ENCODE measurements at regions not wholly inside any gene's neighbourhood (a gene's known extent, or its start where the extent isn't known, plus 50 kb on each side); places are given as distances from the start of the nearest gene placed in this dataset.
"Not testable (repeated sequence)": the region's sequence is repeated elsewhere in the genome, so short reads cannot be mapped to it uniquely, and the experiment has no call there.

DNA sequence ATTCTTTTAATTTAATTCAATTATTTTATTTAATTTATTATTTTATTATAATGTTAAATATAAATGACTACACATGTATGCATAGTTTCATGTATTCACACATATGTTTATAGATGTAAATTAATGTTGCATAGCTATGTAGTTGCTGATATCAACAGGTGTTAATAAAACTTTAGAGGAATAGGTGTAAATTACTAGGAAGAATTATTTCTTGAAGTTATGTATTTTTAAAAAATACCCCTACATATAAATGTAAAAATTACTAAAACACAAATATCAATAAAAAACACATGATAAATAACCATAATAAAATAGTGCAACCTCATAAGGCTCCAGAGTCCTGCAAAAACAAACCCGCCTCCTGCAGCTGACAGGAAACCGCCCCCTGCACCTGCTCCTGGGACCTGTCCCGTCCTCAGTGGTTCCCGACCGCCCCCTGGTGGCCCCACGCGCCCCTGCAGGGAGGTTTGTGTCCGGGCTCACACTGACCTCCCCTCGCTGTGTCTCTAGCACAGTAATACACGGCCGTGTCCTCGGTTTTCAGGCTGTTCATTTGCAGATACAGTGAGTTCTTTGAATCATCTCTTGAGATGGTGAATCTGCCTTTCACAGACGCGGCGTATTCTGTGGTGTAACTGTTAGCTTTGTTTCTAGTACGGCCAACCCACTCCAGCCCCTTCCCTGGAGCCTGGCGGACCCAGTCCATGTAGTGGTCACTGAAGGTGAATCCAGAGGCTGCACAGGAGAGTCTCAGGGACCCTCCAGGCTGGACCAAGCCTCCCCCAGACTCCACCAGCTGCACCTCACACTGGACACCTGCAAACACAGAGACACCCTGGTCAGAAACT, 1264.0 kb downstream of the TMEM121 start:
- H3K9ac ChIP-seq (ENCODE audit: low read length in 5 of 5) = no peak overlapping the region
- no peak overlapping the region for H3K4me3 ChIP-seq (ENCODE audit: low read depth in 1 of 5, low read length in 5 of 5)
- no peaks in the 10 kb centered on the region for H3K9me3 ChIP-seq (ENCODE audit: control insufficient read depth in 5 of 5, low read length in 5 of 5)
- H3K4me1 ChIP-seq (ENCODE audit: control insufficient read depth in 5 of 5, insufficient read depth in 5 of 5, low read length in 5 of 5) = no peaks in the 10 kb centered on the region
- peaks cover 0 to 7% (median 0%) of the 10 kb centered on the region in 5 donors for H3K27me3 ChIP-seq (ENCODE audit: control insufficient read depth in 5 of 5, insufficient read depth in 4 of 5, low read length in 5 of 5)
- H3K27ac ChIP-seq (ENCODE audit: low read depth, low read length) = no peak overlapping the region
- H3K36me3 ChIP-seq (ENCODE audit: control insufficient read depth in 5 of 5, insufficient read depth in 5 of 5, low read length in 5 of 5) = no peaks in the 10 kb centered on the region

DNA sequence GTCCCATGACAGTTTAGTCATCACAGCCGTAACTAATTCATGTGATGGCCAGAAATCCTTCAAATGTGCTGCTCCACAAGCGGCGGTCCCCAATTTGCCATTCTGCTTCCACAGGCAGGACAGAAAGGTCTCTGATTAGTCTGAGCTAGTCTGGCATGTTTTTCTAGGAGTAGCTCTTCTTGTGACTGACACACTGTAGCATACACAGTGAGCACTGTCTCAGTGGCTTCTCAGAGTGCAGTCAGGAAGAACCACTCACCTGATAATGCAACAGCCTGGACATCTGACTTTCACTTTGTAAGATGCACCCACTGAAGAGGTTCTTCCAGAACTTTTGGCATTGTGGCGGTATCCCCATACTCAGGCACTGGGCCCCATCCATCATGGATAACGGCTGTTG, 1266.2 kb downstream of the TMEM121 start:
- peaks cover 0 to 7% (median 0%) of the 10 kb centered on the region in 5 donors for H3K27me3 ChIP-seq (ENCODE audit: control insufficient read depth in 5 of 5, insufficient read depth in 4 of 5, low read length in 5 of 5)
- H3K27ac ChIP-seq (ENCODE audit: low read depth, low read length) = no peak overlapping the region
- no peaks in the 10 kb centered on the region for H3K4me1 ChIP-seq (ENCODE audit: control insufficient read depth in 5 of 5, insufficient read depth in 5 of 5, low read length in 5 of 5)
- H3K9ac ChIP-seq (ENCODE audit: low read length in 5 of 5) = no peak overlapping the region
- no peaks in the 10 kb centered on the region for H3K36me3 ChIP-seq (ENCODE audit: control insufficient read depth in 5 of 5, insufficient read depth in 5 of 5, low read length in 5 of 5)
- no peaks in the 10 kb centered on the region for H3K9me3 ChIP-seq (ENCODE audit: control insufficient read depth in 5 of 5, low read length in 5 of 5)
- no peak overlapping the region for H3K4me3 ChIP-seq (ENCODE audit: low read depth in 1 of 5, low read length in 5 of 5)

DNA sequence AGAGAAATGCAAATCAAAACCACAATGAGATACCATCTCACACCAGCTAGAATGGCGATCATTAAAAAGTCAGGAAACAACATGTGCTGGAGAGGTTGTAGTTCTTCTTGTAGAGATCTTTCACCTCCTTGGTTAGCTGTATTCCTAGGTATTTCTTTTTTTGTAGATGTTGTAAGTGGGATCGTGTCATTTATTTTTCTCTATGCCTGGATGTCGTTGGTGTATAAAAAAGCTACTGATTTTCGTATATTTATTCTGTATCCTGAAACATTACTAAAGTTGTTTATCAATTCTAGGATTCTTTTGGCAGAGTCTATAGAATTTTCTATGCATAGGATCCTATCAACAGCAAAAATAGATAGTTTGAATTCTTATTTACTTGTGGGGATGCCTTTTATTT, 1271.8 kb downstream of the TMEM121 start:
- H3K4me1 ChIP-seq (ENCODE audit: control insufficient read depth in 5 of 5, insufficient read depth in 5 of 5, low read length in 5 of 5); H3K27ac ChIP-seq (ENCODE audit: low read depth, low read length); H3K9me3 ChIP-seq (ENCODE audit: control insufficient read depth in 5 of 5, low read length in 5 of 5); H3K36me3 ChIP-seq (ENCODE audit: control insufficient read depth in 5 of 5, insufficient read depth in 5 of 5, low read length in 5 of 5); H3K9ac ChIP-seq (ENCODE audit: low read length in 5 of 5); H3K4me3 ChIP-seq (ENCODE audit: low read depth in 1 of 5, low read length in 5 of 5); H3K27me3 ChIP-seq (ENCODE audit: control insufficient read depth in 5 of 5, insufficient read depth in 4 of 5, low read length in 5 of 5): not testable (repeated sequence)

DNA sequence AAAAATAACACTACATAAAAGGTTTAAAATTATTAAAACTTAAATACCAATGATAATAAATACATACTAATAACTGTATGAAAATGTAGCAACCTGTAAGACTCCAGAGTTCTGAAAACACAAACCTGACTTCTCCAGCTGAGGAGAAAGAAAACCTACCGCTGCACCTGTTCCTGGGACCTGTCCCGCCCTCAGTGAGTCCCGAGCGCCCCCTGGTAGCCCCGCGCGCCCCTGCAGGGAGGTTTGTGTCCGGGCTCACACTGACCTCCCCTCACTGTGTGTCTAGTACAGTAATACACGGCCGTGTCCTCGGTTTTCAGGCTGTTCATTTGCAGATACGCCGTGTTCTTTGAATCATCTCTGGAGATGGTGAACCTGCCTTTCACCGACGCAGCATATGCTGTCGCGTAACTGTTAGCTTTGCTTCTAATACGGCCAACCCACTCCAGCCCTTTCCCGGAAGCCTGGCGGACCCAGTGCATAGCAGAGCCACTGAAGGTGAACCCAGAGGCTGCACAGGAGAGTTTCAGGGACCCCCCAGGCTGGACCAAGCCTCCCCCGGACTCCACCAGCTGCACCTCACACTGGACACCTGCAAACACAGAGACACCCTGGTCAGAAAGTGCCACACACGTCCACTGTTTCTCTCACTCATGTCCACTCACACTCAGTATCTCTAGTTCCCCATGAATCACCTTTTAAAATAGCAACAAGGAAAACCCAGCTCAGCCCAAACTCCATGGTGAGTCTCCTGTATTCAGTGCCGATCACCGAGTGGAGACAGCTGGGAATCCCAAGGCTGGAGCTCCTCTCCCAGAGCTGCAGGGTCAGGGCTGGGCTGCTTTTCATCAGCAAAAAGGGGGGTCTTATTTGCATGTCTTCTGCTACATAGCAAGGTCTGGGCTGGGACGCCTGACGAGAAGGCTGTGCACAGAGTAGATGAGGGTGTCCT, 1276.3 kb downstream of the TMEM121 start:
- Histone ChIP-seq H3K27ac (ENCODE audit: low read depth, low read length) (no peak overlapping the region), H3K27me3 (ENCODE audit: control insufficient read depth in 5 of 5, insufficient read depth in 4 of 5, low read length in 5 of 5) (peaks cover 0 to 15% (median 8%) of the 10 kb centered on the region in 5 donors), H3K9ac (ENCODE audit: low read length in 5 of 5) (no peak overlapping the region), H3K4me3 (ENCODE audit: low read depth in 1 of 5, low read length in 5 of 5) (no peak overlapping the region), H3K4me1 (ENCODE audit: control insufficient read depth in 5 of 5, insufficient read depth in 5 of 5, low read length in 5 of 5) (no peaks in the 10 kb centered on the region), H3K9me3 (ENCODE audit: control insufficient read depth in 5 of 5, low read length in 5 of 5) (no peaks in the 10 kb centered on the region), H3K36me3 (ENCODE audit: control insufficient read depth in 5 of 5, insufficient read depth in 5 of 5, low read length in 5 of 5) (no peaks in the 10 kb centered on the region)

DNA sequence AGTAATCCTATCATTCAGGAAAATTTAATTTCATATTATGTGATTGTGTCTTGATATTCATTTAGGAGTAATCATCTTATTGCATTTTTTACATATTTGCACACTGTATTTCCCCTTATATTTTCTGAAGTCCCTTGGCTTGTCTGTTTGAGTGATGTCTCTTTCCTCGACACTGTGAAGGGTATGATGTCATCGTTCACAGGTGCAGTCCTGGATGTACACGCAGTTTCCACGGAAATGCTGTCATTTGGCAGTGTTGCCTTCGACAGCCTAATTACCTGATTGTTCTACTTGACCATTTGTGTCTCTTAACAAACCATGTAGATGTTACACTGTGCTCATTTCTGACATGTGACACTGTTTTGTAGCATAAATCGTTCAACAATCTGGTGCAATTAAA, 1277.0 kb downstream of the TMEM121 start:
- no peak overlapping the region for H3K4me3 ChIP-seq (ENCODE audit: low read depth in 1 of 5, low read length in 5 of 5)
- no peaks in the 10 kb centered on the region for H3K4me1 ChIP-seq (ENCODE audit: control insufficient read depth in 5 of 5, insufficient read depth in 5 of 5, low read length in 5 of 5)
- no peaks in the 10 kb centered on the region for H3K36me3 ChIP-seq (ENCODE audit: control insufficient read depth in 5 of 5, insufficient read depth in 5 of 5, low read length in 5 of 5)
- no peak overlapping the region for H3K27ac ChIP-seq (ENCODE audit: low read depth, low read length)
- no peaks in the 10 kb centered on the region for H3K9me3 ChIP-seq (ENCODE audit: control insufficient read depth in 5 of 5, low read length in 5 of 5)
- H3K9ac ChIP-seq (ENCODE audit: low read length in 5 of 5) = no peak overlapping the region
- peaks cover 5 to 15% (median 9%) of the 10 kb centered on the region in 5 donors for H3K27me3 ChIP-seq (ENCODE audit: control insufficient read depth in 5 of 5, insufficient read depth in 4 of 5, low read length in 5 of 5)

DNA sequence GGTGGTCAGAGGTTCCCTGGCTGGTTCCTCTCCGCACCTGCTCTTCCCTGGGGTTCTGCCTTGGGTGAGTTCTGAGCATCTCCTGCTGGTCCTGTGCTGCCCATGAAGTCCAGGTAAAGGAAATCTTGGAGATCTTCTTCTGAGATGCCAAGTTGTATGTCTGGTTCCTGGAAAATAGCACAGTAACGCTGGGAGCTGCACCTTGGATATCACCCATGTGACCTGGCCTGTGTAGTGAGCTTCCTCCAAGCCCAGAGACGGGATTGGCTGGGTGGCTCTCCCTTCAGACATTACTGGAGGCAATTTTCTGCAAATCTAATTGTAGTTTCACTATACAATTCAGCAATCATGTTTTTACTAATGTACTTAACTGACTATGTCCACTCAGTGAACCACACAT, 1281.1 kb downstream of the TMEM121 start:
- H3K36me3 ChIP-seq (ENCODE audit: control insufficient read depth in 5 of 5, insufficient read depth in 5 of 5, low read length in 5 of 5) = no peaks in the 10 kb centered on the region
- H3K9ac ChIP-seq (ENCODE audit: low read length in 5 of 5) = no peak overlapping the region
- H3K27me3 ChIP-seq (ENCODE audit: control insufficient read depth in 5 of 5, insufficient read depth in 4 of 5, low read length in 5 of 5) = peaks cover 5 to 15% (median 9%) of the 10 kb centered on the region in 5 donors
- no peaks in the 10 kb centered on the region for H3K4me1 ChIP-seq (ENCODE audit: control insufficient read depth in 5 of 5, insufficient read depth in 5 of 5, low read length in 5 of 5)
- H3K9me3 ChIP-seq (ENCODE audit: control insufficient read depth in 5 of 5, low read length in 5 of 5) = no peaks in the 10 kb centered on the region
- H3K27ac ChIP-seq (ENCODE audit: low read depth, low read length) = no peak overlapping the region
- no peak overlapping the region for H3K4me3 ChIP-seq (ENCODE audit: low read depth in 1 of 5, low read length in 5 of 5)

DNA sequence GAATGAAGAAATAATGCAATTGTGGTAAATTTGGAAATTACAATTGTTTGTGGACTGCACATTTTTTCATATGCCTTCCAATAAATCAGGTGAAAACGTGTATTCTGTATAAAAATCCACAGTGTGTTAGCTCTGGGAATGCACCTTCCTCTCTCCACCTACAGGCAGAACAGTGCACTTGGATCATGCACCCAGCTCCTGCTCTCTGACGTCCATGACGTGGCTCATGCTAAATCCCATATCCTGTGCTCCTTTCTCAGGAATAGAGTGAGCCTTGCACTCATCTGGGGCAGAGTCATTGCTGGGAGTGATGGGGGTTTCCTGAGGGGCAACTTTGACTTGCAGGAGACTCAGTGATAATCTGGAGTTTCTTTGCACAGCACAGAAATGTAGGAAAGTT, 1282.1 kb downstream of the TMEM121 start:
- Histone ChIP-seq H3K27ac (ENCODE audit: low read depth, low read length) (no peak overlapping the region), H3K36me3 (ENCODE audit: control insufficient read depth in 5 of 5, insufficient read depth in 5 of 5, low read length in 5 of 5) (no peaks in the 10 kb centered on the region), H3K4me1 (ENCODE audit: control insufficient read depth in 5 of 5, insufficient read depth in 5 of 5, low read length in 5 of 5) (no peaks in the 10 kb centered on the region), H3K27me3 (ENCODE audit: control insufficient read depth in 5 of 5, insufficient read depth in 4 of 5, low read length in 5 of 5) (peaks cover 0 to 13% (median 8%) of the 10 kb centered on the region in 5 donors), H3K9ac (ENCODE audit: low read length in 5 of 5) (no peak overlapping the region), H3K9me3 (ENCODE audit: control insufficient read depth in 5 of 5, low read length in 5 of 5) (no peaks in the 10 kb centered on the region), H3K4me3 (ENCODE audit: low read depth in 1 of 5, low read length in 5 of 5) (no peak overlapping the region)

DNA sequence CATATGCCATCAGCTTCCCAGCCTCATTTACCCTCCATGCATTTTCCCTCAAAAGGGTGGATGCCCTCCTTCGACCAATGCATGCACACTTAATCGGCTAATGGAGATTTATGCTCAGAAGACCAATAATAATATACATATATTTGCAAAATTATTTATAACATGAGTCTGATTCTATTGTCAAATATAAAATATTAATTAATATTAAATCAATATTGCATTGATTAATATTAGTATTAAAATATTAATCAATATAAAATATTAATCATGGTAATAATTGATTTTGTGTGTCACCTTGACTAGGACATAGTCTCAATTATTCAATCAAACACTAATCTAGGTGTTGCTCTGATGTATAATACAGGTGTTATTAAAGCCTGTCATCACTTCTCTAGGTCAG, 1282.5 kb downstream of the TMEM121 start:
- Histone ChIP-seq H3K27ac (ENCODE audit: low read depth, low read length) (no peak overlapping the region), H3K27me3 (ENCODE audit: control insufficient read depth in 5 of 5, insufficient read depth in 4 of 5, low read length in 5 of 5) (peaks cover 0 to 12% (median 8%) of the 10 kb centered on the region in 5 donors), H3K9me3 (ENCODE audit: control insufficient read depth in 5 of 5, low read length in 5 of 5) (no peaks in the 10 kb centered on the region), H3K4me1 (ENCODE audit: control insufficient read depth in 5 of 5, insufficient read depth in 5 of 5, low read length in 5 of 5) (no peaks in the 10 kb centered on the region), H3K36me3 (ENCODE audit: control insufficient read depth in 5 of 5, insufficient read depth in 5 of 5, low read length in 5 of 5) (no peaks in the 10 kb centered on the region), H3K4me3 (ENCODE audit: low read depth in 1 of 5, low read length in 5 of 5) (no peak overlapping the region), H3K9ac (ENCODE audit: low read length in 5 of 5) (no peak overlapping the region)

DNA sequence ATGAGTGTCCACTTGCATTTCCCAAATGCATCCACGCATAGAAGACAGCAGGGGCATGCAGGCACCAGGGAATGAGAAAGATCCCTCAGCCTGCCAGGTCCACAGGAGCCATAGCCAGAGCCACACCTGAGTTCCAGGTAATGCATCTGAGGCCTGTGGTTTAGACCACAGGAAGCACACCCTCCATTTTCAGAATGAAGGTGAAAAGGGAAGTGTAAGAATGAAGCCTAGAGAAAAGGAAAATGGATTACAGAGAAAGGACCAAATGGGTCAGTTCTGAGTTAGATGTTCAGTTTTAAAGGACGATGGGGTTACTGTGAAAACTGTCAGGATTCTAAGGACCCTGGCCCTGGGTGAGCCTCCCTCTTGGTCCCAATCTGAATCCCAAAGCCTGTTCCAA, 1283.2 kb downstream of the TMEM121 start:
- Histone ChIP-seq H3K9ac (ENCODE audit: low read length in 5 of 5) (no peak overlapping the region), H3K27ac (ENCODE audit: low read depth, low read length) (no peak overlapping the region), H3K4me3 (ENCODE audit: low read depth in 1 of 5, low read length in 5 of 5) (no peak overlapping the region), H3K4me1 (ENCODE audit: control insufficient read depth in 5 of 5, insufficient read depth in 5 of 5, low read length in 5 of 5) (no peaks in the 10 kb centered on the region), H3K36me3 (ENCODE audit: control insufficient read depth in 5 of 5, insufficient read depth in 5 of 5, low read length in 5 of 5) (no peaks in the 10 kb centered on the region), H3K27me3 (ENCODE audit: control insufficient read depth in 5 of 5, insufficient read depth in 4 of 5, low read length in 5 of 5) (peaks cover 0 to 8% (median 8%) of the 10 kb centered on the region in 5 donors), H3K9me3 (ENCODE audit: control insufficient read depth in 5 of 5, low read length in 5 of 5) (no peaks in the 10 kb centered on the region)

DNA sequence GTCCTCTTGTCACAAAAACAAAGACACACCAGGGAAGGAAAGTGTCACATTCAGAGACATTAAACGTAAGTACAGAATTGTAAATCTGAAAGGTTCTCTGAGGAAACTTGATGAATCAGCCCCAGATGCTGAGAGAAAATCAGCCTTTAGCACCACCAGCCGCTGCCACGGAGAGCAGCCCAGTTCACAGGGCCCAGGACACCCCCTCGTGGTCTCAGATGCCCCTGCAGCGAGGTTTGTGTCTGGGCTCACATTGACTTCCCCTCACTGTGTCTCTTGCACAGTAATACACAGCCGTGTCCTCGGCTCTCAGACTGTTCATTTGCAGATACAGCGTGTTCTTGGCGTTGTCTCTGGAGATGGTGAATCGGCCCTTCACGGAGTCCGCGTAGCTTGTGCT, 1283.8 kb downstream of the TMEM121 start:
- not testable (repeated sequence) for H3K9ac ChIP-seq (ENCODE audit: low read length in 5 of 5); H3K27me3 ChIP-seq (ENCODE audit: control insufficient read depth in 5 of 5, insufficient read depth in 4 of 5, low read length in 5 of 5); H3K4me3 ChIP-seq (ENCODE audit: low read depth in 1 of 5, low read length in 5 of 5); H3K27ac ChIP-seq (ENCODE audit: low read depth, low read length); H3K4me1 ChIP-seq (ENCODE audit: control insufficient read depth in 5 of 5, insufficient read depth in 5 of 5, low read length in 5 of 5); H3K36me3 ChIP-seq (ENCODE audit: control insufficient read depth in 5 of 5, insufficient read depth in 5 of 5, low read length in 5 of 5); H3K9me3 ChIP-seq (ENCODE audit: control insufficient read depth in 5 of 5, low read length in 5 of 5)
